ENCODE measurements at regions not wholly inside any gene's neighbourhood (a gene's known extent, or its start where the extent isn't known, plus 50 kb on each side); places are given as distances from the start of the nearest gene placed in this dataset.

- H3K27ac Mint-ChIP-seq: peak overlapping the region; percentile 80
- H3K9me3 Mint-ChIP-seq: no peaks in the 10 kb centered on the region
- no peak overlapping the region for H3K4me3 Mint-ChIP-seq
- peaks cover 16% of the 10 kb centered on the region for H3K27me3 Mint-ChIP-seq (ENCODE audit: low read depth, poor library complexity)
- TF ChIP-seq CTCF (IDR thresholded peaks at IDR 0.05): peak; percentile 56
- peak; percentile 52 for DNase-seq
- peaks cover 45% of the 10 kb centered on the region for H3K4me1 Mint-ChIP-seq
- no peaks in the 10 kb centered on the region for H3K36me3 Mint-ChIP-seq (ENCODE audit: low read depth)
Observed at GRCh38 chr5:138632900-138633489, 57.8 kb upstream of the HSPA9 start.

- DNase-seq: no peak
Observed at GRCh38 chr5:138631096-138631928, 56.1 kb upstream of the HSPA9 start.

GRCh38 chr5:138629392-138629791 lies 54.2 kb upstream of the HSPA9 start:
- no peaks in the 10 kb centered on the region for H3K9me3 Mint-ChIP-seq
- H3K36me3 Mint-ChIP-seq (ENCODE audit: low read depth): no peaks in the 10 kb centered on the region
- H3K27me3 Mint-ChIP-seq (ENCODE audit: low read depth, poor library complexity): peaks cover 14% of the 10 kb centered on the region
- H3K27ac Mint-ChIP-seq: peak overlapping the region; percentile 41
- no peak overlapping the region for H3K4me3 Mint-ChIP-seq
- peaks cover 16% of the 10 kb centered on the region for H3K4me1 Mint-ChIP-seq
- DNase-seq: no peak
- no peak for TF ChIP-seq CTCF (IDR thresholded peaks at IDR 0.05)

More at GRCh38 chr5:138631096-138631928, 56.1 kb upstream of the HSPA9 start:
- H3K4me1 Mint-ChIP-seq: peaks cover 35% of the 10 kb centered on the region
- H3K9me3 Mint-ChIP-seq: no peaks in the 10 kb centered on the region
- no peaks in the 10 kb centered on the region for H3K36me3 Mint-ChIP-seq (ENCODE audit: low read depth)
- H3K27me3 Mint-ChIP-seq (ENCODE audit: low read depth, poor library complexity): peaks cover 13% of the 10 kb centered on the region
- no peak for TF ChIP-seq CTCF (IDR thresholded peaks at IDR 0.05)
- H3K27ac Mint-ChIP-seq: peak overlapping the region; percentile 55
- no peak overlapping the region for H3K4me3 Mint-ChIP-seq

GRCh38 chr5:138626333-138626944 lies 51.2 kb upstream of the HSPA9 start:
- Mint-ChIP-seq H3K27ac (peak overlapping the region; percentile 6), H3K4me3 (no peak overlapping the region), H3K9me3 (no peaks in the 10 kb centered on the region), H3K27me3 (ENCODE audit: low read depth, poor library complexity) (peaks cover 10% of the 10 kb centered on the region), H3K4me1 (peaks cover 6% of the 10 kb centered on the region), H3K36me3 (ENCODE audit: low read depth) (no peaks in the 10 kb centered on the region)
- DNase-seq: no peak
- no peak for TF ChIP-seq CTCF (IDR thresholded peaks at IDR 0.05)

GRCh38 chr5:138625134-138625533 lies 49.9 kb upstream of the HSPA9 start:
- DNase-seq: no peak
- TF ChIP-seq CTCF (IDR thresholded peaks at IDR 0.05): no peak
- Mint-ChIP-seq H3K9me3 (no peaks in the 10 kb centered on the region), H3K27ac (no peak overlapping the region), H3K27me3 (ENCODE audit: low read depth, poor library complexity) (peaks cover 10% of the 10 kb centered on the region), H3K4me3 (no peak overlapping the region), H3K4me1 (peaks cover 11% of the 10 kb centered on the region), H3K36me3 (ENCODE audit: low read depth) (no peaks in the 10 kb centered on the region)

Data from nephron progenitor cell (in vitro differentiated cells).